ENCODE measurements at regions not wholly inside any gene's neighbourhood (a gene's known extent, or its start where the extent isn't known, plus 50 kb on each side); places are given as distances from the start of the nearest gene placed in this dataset.

GRCh38 chr12:108050696-108051095 is 78.4 kb upstream of the WSCD2 start:
- TF ChIP-seq CTCF (IDR thresholded peaks at IDR 0.05; ENCODE audit: control extremely low read depth, extremely low read depth, low read depth, missing control alignments) = no peak
- ChIA-PET CTCF (no interaction called here), POLR2A (no interaction called here)
- DNase-seq (ENCODE audit: extremely low spot score) = no peak

DNA sequence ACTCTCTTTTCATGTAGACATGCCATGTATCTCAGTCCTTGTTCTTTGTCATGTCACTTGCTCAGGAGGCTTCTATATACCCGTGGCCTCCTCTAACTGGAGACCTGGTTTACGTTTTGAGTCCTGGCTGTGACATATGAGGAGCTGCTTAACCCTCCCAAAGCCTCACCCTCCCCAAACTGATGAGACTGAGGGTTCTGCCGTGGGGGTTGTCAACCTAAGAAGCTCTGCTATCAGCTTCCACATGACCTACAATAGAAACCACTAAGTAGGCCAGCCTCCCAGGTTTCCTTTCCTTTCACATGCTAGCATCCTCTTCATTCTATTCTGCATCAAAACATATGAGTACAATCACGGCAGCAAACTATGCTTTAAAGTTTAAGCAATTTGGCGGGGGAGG is 76.8 kb upstream of the WSCD2 start:
- DNase-seq (ENCODE audit: extremely low spot score) = no peak
- ChIA-PET CTCF (interaction anchor here (0.9 kb wide), 1 partner anchor 11 kb away, joined by 3 read pairs; no protein-coding TSS in a partner anchor), POLR2A (no interaction called here)
- TF ChIP-seq CTCF (IDR thresholded peaks at IDR 0.05; ENCODE audit: control extremely low read depth, extremely low read depth, low read depth, missing control alignments) = no peak

GRCh38 chr12:108053512-108053911 is 75.6 kb upstream of the WSCD2 start:
- no peak for TF ChIP-seq CTCF (IDR thresholded peaks at IDR 0.05; ENCODE audit: control extremely low read depth, extremely low read depth, low read depth, missing control alignments)
- ChIA-PET POLR2A (no interaction called here), CTCF (interaction anchor here (0.6 kb wide), 1 partner anchor 9 kb away, joined by 3 read pairs; no protein-coding TSS in a partner anchor)

DNA sequence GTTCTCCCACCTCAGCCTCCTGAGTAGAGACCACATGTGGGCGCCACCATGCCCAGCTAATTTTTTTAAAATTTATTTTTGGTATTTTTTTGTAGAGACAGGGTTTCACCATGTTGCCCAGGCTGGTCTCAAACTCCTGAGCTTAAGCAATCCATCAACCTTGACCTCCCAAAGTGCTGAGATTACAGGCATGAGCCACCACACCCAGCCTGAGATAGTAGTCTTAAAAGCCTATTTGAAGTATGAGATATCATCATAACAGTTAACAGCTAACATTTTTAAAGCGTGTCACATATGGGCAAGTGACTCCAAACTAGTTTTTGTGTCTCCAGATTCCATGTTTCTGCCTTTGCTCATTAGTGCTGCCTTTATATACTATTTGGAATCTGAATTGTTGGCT is 74.6 kb upstream of the WSCD2 start:
- TF ChIP-seq CTCF (IDR thresholded peaks at IDR 0.05; ENCODE audit: control extremely low read depth, extremely low read depth, low read depth, missing control alignments) = no peak
- CTCF ChIA-PET = no interaction called here
- DNase-seq (ENCODE audit: extremely low spot score) = no peak
- POLR2A ChIA-PET = no interaction called here

More at GRCh38 chr12:108053512-108053911, 75.6 kb upstream of the WSCD2 start:
- no peak for DNase-seq (ENCODE audit: extremely low spot score)

DNA sequence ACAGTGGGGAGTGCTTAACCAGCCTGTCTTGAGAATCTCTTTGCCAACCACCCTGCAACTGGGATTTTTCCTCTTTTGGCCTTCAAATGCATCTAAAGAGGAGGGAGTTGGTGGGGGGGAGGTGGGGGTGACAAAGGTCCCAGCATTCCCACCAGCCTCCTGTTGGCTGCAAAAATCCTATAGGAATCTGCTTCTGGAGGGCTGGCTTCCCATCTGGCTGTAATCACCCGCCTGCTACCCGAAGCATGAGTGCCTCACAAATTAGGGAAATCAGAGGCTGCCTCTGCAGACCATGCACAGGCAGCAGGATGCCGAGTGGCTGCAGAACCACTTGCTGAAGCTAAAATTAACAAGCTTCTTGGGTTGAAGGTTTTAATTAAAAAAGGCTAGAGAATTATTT is 73.9 kb upstream of the WSCD2 start:
- CTCF ChIA-PET = interaction anchor here (1.6 kb wide), 1 partner anchor 10 kb away, joined by 5 read pairs; no protein-coding TSS in a partner anchor
- no peak for TF ChIP-seq CTCF (IDR thresholded peaks at IDR 0.05; ENCODE audit: control extremely low read depth, extremely low read depth, low read depth, missing control alignments)
- no peak for DNase-seq (ENCODE audit: extremely low spot score)
- POLR2A ChIA-PET = no interaction called here

DNA sequence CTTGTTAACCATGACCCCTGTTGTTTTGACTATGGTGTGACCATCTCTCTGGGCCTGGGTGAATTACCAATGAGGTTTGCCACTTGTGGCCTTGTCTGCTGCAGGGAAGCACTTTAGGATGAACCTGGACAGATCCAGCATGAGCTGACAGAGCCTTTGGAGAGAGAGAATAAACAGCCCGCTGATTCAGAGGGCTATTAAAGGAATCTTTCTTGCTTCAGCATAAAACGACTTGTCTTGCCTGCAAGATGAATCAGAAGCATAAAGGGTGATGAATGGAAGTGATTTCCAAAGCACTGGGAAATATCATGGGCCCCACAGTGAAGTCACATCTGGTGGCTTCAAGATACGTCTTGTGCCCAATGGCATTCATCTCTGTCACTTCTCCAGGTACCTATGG is 69.0 kb upstream of the WSCD2 start:
- no peak for DNase-seq (ENCODE audit: extremely low spot score)
- ChIA-PET POLR2A (no interaction called here), CTCF (no interaction called here)
- TF ChIP-seq CTCF (IDR thresholded peaks at IDR 0.05; ENCODE audit: control extremely low read depth, extremely low read depth, low read depth, missing control alignments) = no peak

GRCh38 chr12:108060903-108061302 is 68.2 kb upstream of the WSCD2 start:
- TF ChIP-seq CTCF (IDR thresholded peaks at IDR 0.05; ENCODE audit: control extremely low read depth, extremely low read depth, low read depth, missing control alignments) = no peak
- ChIA-PET POLR2A (no interaction called here), CTCF (interaction anchor here (1.3 to 1.4 kb wide), 2 partner anchors 11 to 68 kb away, joined by 3 to 6 read pairs; no protein-coding TSS in a partner anchor)
- no peak for DNase-seq (ENCODE audit: extremely low spot score)

All from GM10248 (cell line).